ENCODE measurements at regions not wholly inside any gene's neighbourhood (a gene's known extent, or its start where the extent isn't known, plus 50 kb on each side); places are given as distances from the start of the nearest gene placed in this dataset.

- CTCF ChIA-PET: interaction anchor here (1.1 to 1.8 kb wide), 3 partner anchors 8 to 66 kb away, joined by 3 to 4 read pairs (median 3); no protein-coding TSS in a partner anchor
- no peak for DNase-seq (ENCODE audit: low read depth, low spot score)
- POLR2A ChIA-PET: no interaction called here
- H3K4me3 ChIP-seq (ENCODE audit: low read depth, low read length): no peak overlapping the region
- TF ChIP-seq CTCF (IDR thresholded peaks at IDR 0.05; ENCODE audit: insufficient read depth, low read length, missing control alignments): no peak
Measured at GRCh38 chr16:27706156-27706865, 156.4 kb downstream of the KATNIP start.

GRCh38 chr16:27706866-27707685, 157.1 kb downstream of the KATNIP start:
- TF ChIP-seq CTCF (IDR thresholded peaks at IDR 0.05; ENCODE audit: insufficient read depth, low read length, missing control alignments): no peak
- POLR2A ChIA-PET: no interaction called here
- no peak for DNase-seq (ENCODE audit: low read depth, low spot score)
- CTCF ChIA-PET: interaction anchor here (0.6 to 1.8 kb wide), 3 partner anchors 7 to 15 kb away, joined by 3 to 4 read pairs (median 4); no protein-coding TSS in a partner anchor
- H3K4me3 ChIP-seq (ENCODE audit: low read depth, low read length): no peak overlapping the region

- TF ChIP-seq CTCF (IDR thresholded peaks at IDR 0.05; ENCODE audit: insufficient read depth, low read length, missing control alignments): no peak
- POLR2A ChIA-PET: no interaction called here
- no peak overlapping the region for H3K4me3 ChIP-seq (ENCODE audit: low read depth, low read length)
- CTCF ChIA-PET: no interaction called here
- no peak for DNase-seq (ENCODE audit: low read depth, low spot score)
Measured at GRCh38 chr16:27708651-27709050, 158.7 kb downstream of the KATNIP start.

DNA sequence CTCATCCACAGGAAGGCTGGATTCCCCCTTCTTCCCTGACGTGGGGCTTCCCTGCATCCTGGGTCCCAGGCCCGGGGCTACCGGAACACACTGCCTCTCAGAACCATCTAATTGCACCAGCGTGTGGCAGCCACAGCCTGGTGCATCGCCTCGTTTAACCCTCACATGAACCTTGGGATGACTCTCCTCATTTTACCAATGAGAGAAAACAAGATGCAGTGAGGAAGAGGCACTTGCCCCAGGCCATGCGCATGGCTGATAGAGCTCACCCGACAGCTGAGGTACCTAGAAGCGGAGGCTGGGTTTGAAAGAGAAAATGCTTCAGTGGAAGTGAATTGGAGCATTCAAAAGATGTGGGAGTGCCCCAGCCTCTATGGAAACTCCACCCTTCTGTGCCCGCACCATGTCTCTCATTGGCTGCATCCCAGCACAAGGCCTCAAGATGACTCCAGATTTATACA, 162.3 kb downstream of the KATNIP start:
- H3K4me3 ChIP-seq (ENCODE audit: low read depth, low read length): no peak overlapping the region
- DNase-seq (ENCODE audit: low read depth, low spot score): no peak
- CTCF ChIA-PET: no interaction called here
- POLR2A ChIA-PET: no interaction called here
- no peak for TF ChIP-seq CTCF (IDR thresholded peaks at IDR 0.05; ENCODE audit: insufficient read depth, low read length, missing control alignments)

GRCh38 chr16:27717726-27718125, 167.8 kb downstream of the KATNIP start:
- POLR2A ChIA-PET: no interaction called here
- DNase-seq (ENCODE audit: low read depth, low spot score): no peak
- no peak for TF ChIP-seq CTCF (IDR thresholded peaks at IDR 0.05; ENCODE audit: insufficient read depth, low read length, missing control alignments)
- CTCF ChIA-PET: no interaction called here
- no peak overlapping the region for H3K4me3 ChIP-seq (ENCODE audit: low read depth, low read length)

Data from AG04449 (cell line).